H9 (cell line): ENCODE measurements at regions not wholly inside any gene's neighbourhood (a gene's known extent, or its start where the extent isn't known, plus 50 kb on each side); places are given as distances from the start of the nearest gene placed in this dataset.
A peak's percentile ranks its signal among the peaks of the same experiment; 100 is the strongest.

Experiments used
- DNase-seq: peaks from one replicate; pipeline ENCODE4 v3.0.0-alpha.2; 2017
- H2AFZ ChIP-seq: one replicate; pipeline ENCODE4 v1.6.1; 2013; ENCODE audit warnings: mild to moderate bottlenecking, low read length, control low read depth, moderate library complexity
- H2AK5ac ChIP-seq: 2 replicates; pipeline ENCODE4 v1.6.1; 2013; ENCODE audit warnings: low read length, control low read depth, mixed read lengths; ENCODE audit not compliant: insufficient read length
- H2BK120ac ChIP-seq: one replicate; pipeline ENCODE4 v1.6.1; 2013; ENCODE audit warnings: low read depth, mild to moderate bottlenecking, low read length, control low read depth, inconsistent platforms; ENCODE audit not compliant: poor library complexity, severe bottlenecking
- H2BK12ac ChIP-seq: 2 replicates; pipeline ENCODE4 v1.6.1; 2013; ENCODE audit warnings: low read length, control low read depth, mixed read lengths, low read depth; ENCODE audit not compliant: insufficient read length
- H2BK15ac ChIP-seq: 2 replicates; pipeline ENCODE4 v1.6.1; 2013; ENCODE audit warnings: low read depth, low read length, control low read depth
- H2BK20ac ChIP-seq: one replicate; pipeline ENCODE4 v1.6.1; 2013; ENCODE audit warnings: low read depth, mild to moderate bottlenecking, low read length, control low read depth, inconsistent platforms; ENCODE audit not compliant: poor library complexity, severe bottlenecking
- H2BK5ac ChIP-seq: 2 replicates; pipeline ENCODE4 v1.6.1; 2013; ENCODE audit warnings: low read length, control low read depth, mixed read lengths; ENCODE audit not compliant: insufficient read length
- H3K14ac ChIP-seq: 2 replicates; pipeline ENCODE4 v1.6.1; 2013; ENCODE audit warnings: low read length, control low read depth; ENCODE audit not compliant: insufficient read depth
- H3K18ac ChIP-seq: 2 replicates; pipeline ENCODE4 v1.6.1; 2013; ENCODE audit warnings: low read depth, mild to moderate bottlenecking, mixed read lengths, low read length, control low read depth; ENCODE audit not compliant: insufficient read length
- H3K23ac ChIP-seq: 2 replicates; pipeline ENCODE4 v1.6.1; 2013; ENCODE audit warnings: low read length, control low read depth, mixed read lengths, low read depth; ENCODE audit not compliant: insufficient read length
- H3K23me2 ChIP-seq: 2 replicates; pipeline ENCODE4 v1.6.1; 2013; ENCODE audit warnings: low read depth, mild to moderate bottlenecking, mixed read lengths, low read length, control low read depth; ENCODE audit not compliant: insufficient read length, poor library complexity, severe bottlenecking
- H3K27ac ChIP-seq: 2 replicates; pipeline ENCODE4 v1.5.1; 2013; ENCODE audit warnings: low read length, control low read depth, mixed read lengths, low read depth; ENCODE audit not compliant: insufficient read length
- H3K27me3 ChIP-seq: 2 replicates; pipeline ENCODE4 v1.6.1; 2013; ENCODE audit warnings: low read length, control low read depth, inconsistent platforms; ENCODE audit not compliant: insufficient read depth
- H3K4ac ChIP-seq: 2 replicates; pipeline ENCODE4 v1.6.1; 2013; ENCODE audit warnings: low read depth, mild to moderate bottlenecking, control low read depth, inconsistent platforms, low read length, moderate library complexity
- H3K4me1 ChIP-seq: 2 replicates; pipeline ENCODE4 v1.6.1; 2013; ENCODE audit warnings: low read length, control low read depth, inconsistent platforms; ENCODE audit not compliant: insufficient read depth
- H3K4me2 ChIP-seq: 2 replicates; pipeline ENCODE4 v1.6.1; 2013; ENCODE audit warnings: low read length, control low read depth, mixed read lengths; ENCODE audit not compliant: insufficient read length, insufficient read depth
- H3K56ac ChIP-seq: 2 replicates; pipeline ENCODE4 v1.6.1; 2013; ENCODE audit warnings: low read depth, mild to moderate bottlenecking, mixed read lengths, low read length, control low read depth; ENCODE audit not compliant: insufficient read length
- H3K79me1 ChIP-seq: 2 replicates; pipeline ENCODE4 v1.6.1; 2013; ENCODE audit warnings: low read depth, mild to moderate bottlenecking, moderate library complexity, low read length, control low read depth, inconsistent platforms; ENCODE audit not compliant: insufficient read depth, poor library complexity, severe bottlenecking
- H3K79me2 ChIP-seq: 2 replicates; pipeline ENCODE4 v1.6.1; 2013; ENCODE audit warnings: low read length, control low read depth, inconsistent platforms; ENCODE audit not compliant: insufficient read depth
- H3K9ac ChIP-seq: 2 replicates; pipeline ENCODE4 v1.6.1; 2013; ENCODE audit warnings: low read length, control low read depth, mixed read lengths; ENCODE audit not compliant: insufficient read length; ENCODE audit errors: extremely low read depth
- H3K9me3 ChIP-seq: one replicate; pipeline ENCODE4 v1.6.1; 2013; ENCODE audit warnings: low read depth, low read length, inconsistent platforms; ENCODE audit not compliant: control insufficient read depth
- H3T11ph ChIP-seq: one replicate; pipeline ENCODE4 v1.6.1; 2013; ENCODE audit warnings: mild to moderate bottlenecking, low read length, control low read depth, inconsistent platforms
- H4K20me1 ChIP-seq: one replicate; pipeline ENCODE4 v1.6.1; 2013; ENCODE audit not compliant: control insufficient read depth, insufficient read length, insufficient read depth
- H4K5ac ChIP-seq: 2 replicates; pipeline ENCODE4 v1.6.1; 2013; ENCODE audit warnings: low read depth, mild to moderate bottlenecking, mixed read lengths, low read length, control low read depth; ENCODE audit not compliant: insufficient read length
- H4K8ac ChIP-seq: replicated peaks from 2 replicates; pipeline ENCODE4 v1.6.1; 2013; ENCODE audit warnings: low read length, control low read depth, mixed read lengths, low read depth; ENCODE audit not compliant: insufficient read length
- H4K91ac ChIP-seq: 2 replicates; pipeline ENCODE4 v1.6.1; 2013; ENCODE audit warnings: low read depth, mild to moderate bottlenecking, moderate library complexity, mixed read lengths, low read length, control low read depth; ENCODE audit not compliant: insufficient read length
- H3K27ac Mint-ChIP-seq, 3 experiments: 2 replicates in 2 of 3; 3 replicates in 1 of 3; pipeline ENCODE4 v1.8.0; 2020 to 2021; ENCODE audit warnings: mixed read lengths in 3 of 3, mild to moderate bottlenecking in 1 of 3, moderate library complexity in 1 of 3
- H3K27me3 Mint-ChIP-seq: 2 replicates; pipeline ENCODE4 v1.8.0; 2021; ENCODE audit warnings: low read depth, mild to moderate bottlenecking, moderate library complexity, mixed read lengths
- H3K36me3 Mint-ChIP-seq, 3 experiments: 2 replicates in 2 of 3; 3 replicates in 1 of 3; pipeline ENCODE4 v1.8.0; 2020 to 2021; ENCODE audit warnings: low read depth in 3 of 3, mixed read lengths in 3 of 3; ENCODE audit not compliant: insufficient read depth in 1 of 3
- H3K4me1 Mint-ChIP-seq, 2 experiments: 2 replicates each; pipeline ENCODE4 v1.8.0; 2020; ENCODE audit warnings: mixed read lengths in 2 of 2
- H3K4me3 Mint-ChIP-seq, 2 experiments: 2 replicates in 1 of 2; 3 replicates in 1 of 2; pipeline ENCODE4 v1.8.0; 2020 to 2021; ENCODE audit warnings: mild to moderate bottlenecking in 2 of 2, mixed read lengths in 2 of 2, moderate library complexity in 1 of 2
- H3K9me3 Mint-ChIP-seq, 2 experiments: 2 replicates in 1 of 2; 3 replicates in 1 of 2; pipeline ENCODE4 v1.8.0; 2020; ENCODE audit warnings: mild to moderate bottlenecking in 2 of 2, mixed read lengths in 2 of 2, moderate library complexity in 1 of 2
- CTCF ChIP-seq: fragments of 200-600 bp; sonication (generic); conservative IDR thresholded peaks from 3 replicates; pipeline ENCODE4 v1.8.0; 2021; ENCODE audit warnings: antibody characterized with exemption, mild to moderate bottlenecking
- WGBS: extraction: QIAGEN DNeasy Blood & Tissue Kit; methylation state at CpG from one replicate; pipeline ENCODE4 v1.1.7; 2013; ENCODE audit warnings: missing lambda C conversion rate, low lambda C conversion rate, mixed read lengths; ENCODE audit not compliant: insufficient read length; ENCODE audit errors: extremely low coverage; 5-methylcytosine and 5-hydroxymethylcytosine counted together

- no peaks in the 10 kb centered on the region for H3K4me1 ChIP-seq
- H3K27me3 ChIP-seq = no peaks in the 10 kb centered on the region
- H2BK5ac ChIP-seq = no peak overlapping the region
- no peak overlapping the region for H4K8ac ChIP-seq
- H3K4me1 Mint-ChIP-seq = peaks cover 0 to 3% of the 10 kb centered on the region in 2 experiments; a peak in 2 of 4 replicates
- H3K36me3 Mint-ChIP-seq = peaks cover 0 to 5% (median 5%) of the 10 kb centered on the region in 3 experiments; a peak in 3 of 7 replicates
- no peak overlapping the region for H2BK20ac ChIP-seq
- no peaks in the 10 kb centered on the region for H3K23me2 ChIP-seq
- H3K9me3 ChIP-seq = no peaks in the 10 kb centered on the region
- H2BK12ac ChIP-seq = no peak overlapping the region
- no peak overlapping the region for H3K4ac ChIP-seq
- H4K91ac ChIP-seq = no peak overlapping the region
- H2AFZ ChIP-seq = no peak overlapping the region
- no peak for TF ChIP-seq CTCF
- no peaks in the 10 kb centered on the region for H3K9me3 Mint-ChIP-seq
- H3K79me2 ChIP-seq = no peaks in the 10 kb centered on the region
- DNase-seq = no peak
- no peak overlapping the region for H3K14ac ChIP-seq
- H4K20me1 ChIP-seq = no peaks in the 10 kb centered on the region
- no peak overlapping the region for H3K4me2 ChIP-seq
- no peak overlapping the region for H3K18ac ChIP-seq
- no peak overlapping the region for H3K23ac ChIP-seq
- H2BK120ac ChIP-seq = no peak overlapping the region
- H3K79me1 ChIP-seq = no peaks in the 10 kb centered on the region
- no peak overlapping the region for H4K5ac ChIP-seq
- H3T11ph ChIP-seq = no peak overlapping the region
- no peak overlapping the region for H3K56ac ChIP-seq
- H3K4me3 Mint-ChIP-seq = no peak overlapping the region
- WGBS = no CpG with 5 or more reads among the region's 6 CpGs
- H3K27me3 Mint-ChIP-seq = no peaks in the 10 kb centered on the region
- no peak overlapping the region for H2BK15ac ChIP-seq
- H3K9ac ChIP-seq = no peak overlapping the region
- no peak overlapping the region for H3K27ac ChIP-seq
- no peak overlapping the region for H2AK5ac ChIP-seq
- H3K27ac Mint-ChIP-seq = 0 out of 7 replicates have a peak overlapping the region, but pooled peaks of 1 of the 3 experiments have one; percentile 12
Measured at GRCh38 chr4:123830930-123831329, 434.3 kb downstream of the SPRY1 start.
